GM23338 (cell line): ENCODE measurements at regions not wholly inside any gene's neighbourhood (a gene's known extent, or its start where the extent isn't known, plus 50 kb on each side); places are given as distances from the start of the nearest gene placed in this dataset.

ENCODE experiments used
- EZH2 ChIP-seq: fragments of 200-600 bp; sonication (generic); IDR thresholded peaks from one replicate; pipeline ENCODE4 v1.8.0; 2017; ENCODE audit warnings: antibody characterized with exemption, mild to moderate bottlenecking, low read depth; ENCODE audit not compliant: unreplicated experiment
- POLR2AphosphoS5 ChIP-seq: IDR thresholded peaks from 2 replicates; pipeline ENCODE4 v1.6.1; 2016; ENCODE audit warnings: antibody characterized with exemption, low read depth
- TF ChIP-seq, protein P1 (sequence below), 2 experiments: fragments of 200-600 bp in 1 of 2; sonication (generic) in 1 of 2; conservative IDR thresholded peaks; 2 replicates each; pipeline versions ENCODE4 v1.5.1 to v1.6.1; 2016 to 2017; ENCODE audit warnings: antibody characterized with exemption in 2 of 2, low read depth in 2 of 2, mild to moderate bottlenecking in 2 of 2, moderate library complexity in 1 of 2

DNA sequence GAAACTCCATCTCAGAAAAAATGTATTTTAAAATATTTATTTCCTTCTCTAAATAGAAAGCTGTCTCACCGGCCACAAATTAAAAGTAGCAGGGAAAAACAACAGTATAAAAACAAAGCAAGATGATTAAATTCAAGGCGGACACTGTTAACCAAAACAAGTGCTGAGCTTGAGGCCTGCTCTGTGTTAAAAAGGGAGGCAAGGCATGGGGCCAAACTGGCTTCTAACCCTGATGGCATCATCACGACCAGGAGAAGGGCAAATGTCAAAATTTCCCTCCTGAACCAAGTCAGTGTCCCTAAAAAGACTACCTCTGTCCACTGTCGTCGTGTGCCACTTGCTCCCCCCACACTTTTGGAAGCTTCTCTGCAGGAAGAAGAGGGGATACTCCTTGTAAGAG is 116.1 kb downstream of the MSX2 start:
- TF ChIP-seq EZH2 (no peak), POLR2AphosphoS5 (no peak)
- TF ChIP-seq, protein P1, sequence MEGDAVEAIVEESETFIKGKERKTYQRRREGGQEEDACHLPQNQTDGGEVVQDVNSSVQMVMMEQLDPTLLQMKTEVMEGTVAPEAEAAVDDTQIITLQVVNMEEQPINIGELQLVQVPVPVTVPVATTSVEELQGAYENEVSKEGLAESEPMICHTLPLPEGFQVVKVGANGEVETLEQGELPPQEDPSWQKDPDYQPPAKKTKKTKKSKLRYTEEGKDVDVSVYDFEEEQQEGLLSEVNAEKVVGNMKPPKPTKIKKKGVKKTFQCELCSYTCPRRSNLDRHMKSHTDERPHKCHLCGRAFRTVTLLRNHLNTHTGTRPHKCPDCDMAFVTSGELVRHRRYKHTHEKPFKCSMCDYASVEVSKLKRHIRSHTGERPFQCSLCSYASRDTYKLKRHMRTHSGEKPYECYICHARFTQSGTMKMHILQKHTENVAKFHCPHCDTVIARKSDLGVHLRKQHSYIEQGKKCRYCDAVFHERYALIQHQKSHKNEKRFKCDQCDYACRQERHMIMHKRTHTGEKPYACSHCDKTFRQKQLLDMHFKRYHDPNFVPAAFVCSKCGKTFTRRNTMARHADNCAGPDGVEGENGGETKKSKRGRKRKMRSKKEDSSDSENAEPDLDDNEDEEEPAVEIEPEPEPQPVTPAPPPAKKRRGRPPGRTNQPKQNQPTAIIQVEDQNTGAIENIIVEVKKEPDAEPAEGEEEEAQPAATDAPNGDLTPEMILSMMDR (conservative IDR thresholded peaks at IDR 0.05; ENCODE audit: low read depth in 2 of 2), result no peak
